Gastroesophageal sphincter (tissue), 3 donors: ENCODE measurements at regions not wholly inside any gene's neighbourhood (a gene's known extent, or its start where the extent isn't known, plus 50 kb on each side); places are given as distances from the start of the nearest gene placed in this dataset.

Experiments
- CTCF ChIP-seq, 4 experiments: fragments of 200-600 bp in 2 of 4; fragments of 450-650 bp in 2 of 4; sonication (generic) in 1 of 4; IDR thresholded peaks; one replicate each; pipeline ENCODE4 v1.5.1; 2017 to 2019; ENCODE audit warnings: antibody characterized with exemption in 4 of 4, mild to moderate bottlenecking in 2 of 4, moderate library complexity in 2 of 4
- EP300 ChIP-seq: sonication (generic); formaldehyde crosslinking; IDR thresholded peaks from one replicate; pipeline ENCODE4 v1.6.1; 2017; ENCODE audit warnings: antibody characterized with exemption, mild to moderate bottlenecking
- POLR2A ChIP-seq, 2 donors: fragments of 450-650 bp; IDR thresholded peaks; one replicate each; pipeline ENCODE4 v1.6.1; 2017; ENCODE audit warnings: antibody characterized with exemption in 2 of 2, mild to moderate bottlenecking in 2 of 2, moderate library complexity in 1 of 2
- POLR2AphosphoS5 ChIP-seq: sonication (generic); formaldehyde crosslinking; IDR thresholded peaks from one replicate; pipeline ENCODE4 v1.6.1; 2017; ENCODE audit warnings: antibody characterized with exemption

- TF ChIP-seq CTCF (IDR thresholded peaks at IDR 0.05) (no peak), POLR2A (IDR thresholded peaks at IDR 0.05) (no peak), POLR2AphosphoS5 (no peak), EP300 (no peak)
Observed at GRCh38 chr16:52077607-52078006, 469.3 kb downstream of the TOX3 start.
